CD4-positive, alpha-beta T cell treated with Interleukin-10 for 1 hour (primary cell): ENCODE measurements at regions not wholly inside any gene's neighbourhood (a gene's known extent, or its start where the extent isn't known, plus 50 kb on each side); places are given as distances from the start of the nearest gene placed in this dataset.
A peak's percentile ranks its signal among the peaks of the same experiment; 100 is the strongest.
"Not testable (repeated sequence)": the region's sequence is repeated elsewhere in the genome, so short reads cannot be mapped to it uniquely, and the experiment has no call there.

Experiments
- DNase-seq: peaks from one replicate; pipeline ENCODE4 v3.0.0-alpha.2; 2020

GRCh38 chr12:46948936-46949545 lies 123.2 kb upstream of the SLC38A4 start:
- no peak for DNase-seq

GRCh38 chr12:46950094-46950493 lies 124.3 kb upstream of the SLC38A4 start:
- DNase-seq = no peak

GRCh38 chr12:46952880-46953483 lies 126.4 kb upstream of the PCED1B start:
- DNase-seq = no peak

GRCh38 chr12:46956451-46957035 lies 122.9 kb upstream of the PCED1B start:
- DNase-seq = no peak

- no peak for DNase-seq
These were observed 121.4 kb upstream of the PCED1B start for GRCh38 chr12:46958053-46958452.

GRCh38 chr12:46958599-46959290 lies 120.7 kb upstream of the PCED1B start:
- DNase-seq = no peak

GRCh38 chr12:46959502-46959901 lies 119.9 kb upstream of the PCED1B start:
- no peak for DNase-seq

GRCh38 chr12:46960681-46961080 lies 118.7 kb upstream of the PCED1B start:
- no peak for DNase-seq

GRCh38 chr12:46963191-46963590 lies 116.2 kb upstream of the PCED1B start:
- no peak for DNase-seq

- no peak for DNase-seq
These were observed 115.1 kb upstream of the PCED1B start for GRCh38 chr12:46963977-46964971.

GRCh38 chr12:46965137-46965536 lies 114.3 kb upstream of the PCED1B start:
- DNase-seq = no peak

GRCh38 chr12:46965880-46966279 lies 113.5 kb upstream of the PCED1B start:
- DNase-seq = no peak

GRCh38 chr12:46970636-46971035 lies 108.8 kb upstream of the PCED1B start:
- DNase-seq = no peak

GRCh38 chr12:46973937-46974336 lies 105.5 kb upstream of the PCED1B start:
- not testable (repeated sequence) for DNase-seq

GRCh38 chr12:46977871-46978375 lies 101.5 kb upstream of the PCED1B start:
- DNase-seq = no peak

GRCh38 chr12:46981622-46982021 lies 97.8 kb upstream of the PCED1B start:
- DNase-seq = no peak

GRCh38 chr12:46982629-46983392 lies 96.6 kb upstream of the PCED1B start:
- DNase-seq = no peak

GRCh38 chr12:46983393-46983793 lies 96.0 kb upstream of the PCED1B start:
- DNase-seq = no peak

GRCh38 chr12:46983959-46984841 lies 95.2 kb upstream of the PCED1B start:
- peak; percentile 49 for DNase-seq

- DNase-seq = no peak
These were observed 93.6 kb upstream of the PCED1B start for GRCh38 chr12:46985816-46986215.

- DNase-seq = not testable (repeated sequence)
These were observed 91.3 kb upstream of the PCED1B start for GRCh38 chr12:46988122-46988521.
